22Rv1 (cell line): ENCODE measurements at regions not wholly inside any gene's neighbourhood (a gene's known extent, or its start where the extent isn't known, plus 50 kb on each side); places are given as distances from the start of the nearest gene placed in this dataset.

ENCODE experiments used
- ZFX ChIP-seq: fragments of 450-650 bp; IDR thresholded peaks from 2 replicates; pipeline ENCODE4 v1.6.1; 2017; ENCODE audit warnings: antibody characterized with exemption, borderline replicate concordance
- TF ChIP-seq, protein P1 (sequence below): fragments of 450-650 bp; IDR thresholded peaks from 2 replicates; pipeline ENCODE4 v1.5.1; 2017; ENCODE audit warnings: mild to moderate bottlenecking

DNA sequence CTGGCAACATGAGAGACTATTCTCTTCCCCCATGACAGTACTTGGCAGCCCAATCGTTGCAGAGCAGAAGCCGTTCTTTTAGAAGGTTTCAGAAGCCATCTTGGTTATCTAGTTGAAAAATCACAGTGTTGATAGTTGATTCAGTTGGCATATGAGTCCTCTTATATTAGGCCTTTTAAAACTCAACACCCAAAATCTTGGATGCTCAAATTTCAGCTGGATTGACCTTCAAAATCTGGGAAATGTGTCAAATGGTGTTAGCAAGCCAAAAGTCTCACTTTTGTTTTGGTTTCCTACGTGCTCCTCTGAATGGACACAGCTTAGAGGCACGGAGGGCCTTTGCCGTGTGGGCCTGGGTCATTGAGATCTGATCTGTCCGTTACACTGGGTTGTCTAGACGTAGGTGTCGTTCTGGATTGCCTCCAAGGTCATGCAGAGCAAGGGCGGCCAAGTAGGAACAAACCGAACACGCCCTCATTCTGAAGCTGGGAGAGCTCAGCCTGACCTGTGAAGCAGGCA is 59.3 kb upstream of the BMPER start:
- TF ChIP-seq, protein P1, sequence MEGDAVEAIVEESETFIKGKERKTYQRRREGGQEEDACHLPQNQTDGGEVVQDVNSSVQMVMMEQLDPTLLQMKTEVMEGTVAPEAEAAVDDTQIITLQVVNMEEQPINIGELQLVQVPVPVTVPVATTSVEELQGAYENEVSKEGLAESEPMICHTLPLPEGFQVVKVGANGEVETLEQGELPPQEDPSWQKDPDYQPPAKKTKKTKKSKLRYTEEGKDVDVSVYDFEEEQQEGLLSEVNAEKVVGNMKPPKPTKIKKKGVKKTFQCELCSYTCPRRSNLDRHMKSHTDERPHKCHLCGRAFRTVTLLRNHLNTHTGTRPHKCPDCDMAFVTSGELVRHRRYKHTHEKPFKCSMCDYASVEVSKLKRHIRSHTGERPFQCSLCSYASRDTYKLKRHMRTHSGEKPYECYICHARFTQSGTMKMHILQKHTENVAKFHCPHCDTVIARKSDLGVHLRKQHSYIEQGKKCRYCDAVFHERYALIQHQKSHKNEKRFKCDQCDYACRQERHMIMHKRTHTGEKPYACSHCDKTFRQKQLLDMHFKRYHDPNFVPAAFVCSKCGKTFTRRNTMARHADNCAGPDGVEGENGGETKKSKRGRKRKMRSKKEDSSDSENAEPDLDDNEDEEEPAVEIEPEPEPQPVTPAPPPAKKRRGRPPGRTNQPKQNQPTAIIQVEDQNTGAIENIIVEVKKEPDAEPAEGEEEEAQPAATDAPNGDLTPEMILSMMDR = no peak
- TF ChIP-seq ZFX = no peak
